Lower leg skin (tissue), 3 donors: ENCODE measurements at regions not wholly inside any gene's neighbourhood (a gene's known extent, or its start where the extent isn't known, plus 50 kb on each side); places are given as distances from the start of the nearest gene placed in this dataset.

Experiments
- CTCF ChIP-seq, 3 donors: fragments of 450-650 bp; IDR thresholded peaks; one replicate each; pipeline ENCODE4 v1.5.1; 2016; ENCODE audit warnings: antibody characterized with exemption in 3 of 3, mild to moderate bottlenecking in 3 of 3, moderate library complexity in 2 of 3
- POLR2A ChIP-seq, 2 donors: fragments of 450-650 bp; IDR thresholded peaks; one replicate each; pipeline ENCODE4 v1.6.1; 2016 to 2017; ENCODE audit warnings: antibody characterized with exemption in 2 of 2, mild to moderate bottlenecking in 1 of 2, moderate library complexity in 1 of 2

GRCh38 chr21:41597227-41597626, 89.3 kb upstream of the TMPRSS2 start:
- no peak for TF ChIP-seq POLR2A (IDR thresholded peaks at IDR 0.05)
- TF ChIP-seq CTCF (IDR thresholded peaks at IDR 0.05), result no peak
